Umbilical cord (tissue), 1 donor: ENCODE measurements at regions not wholly inside any gene's neighbourhood (a gene's known extent, or its start where the extent isn't known, plus 50 kb on each side); places are given as distances from the start of the nearest gene placed in this dataset.
A peak's percentile ranks its signal among the peaks of the same experiment; 100 is the strongest.
"Not testable (repeated sequence)": the region's sequence is repeated elsewhere in the genome, so short reads cannot be mapped to it uniquely, and the experiment has no call there.

ENCODE experiments used
- DNase-seq: peaks from one replicate; pipeline ENCODE4 v3.0.0-alpha.2; 2015; ENCODE audit warnings: low spot score

DNA sequence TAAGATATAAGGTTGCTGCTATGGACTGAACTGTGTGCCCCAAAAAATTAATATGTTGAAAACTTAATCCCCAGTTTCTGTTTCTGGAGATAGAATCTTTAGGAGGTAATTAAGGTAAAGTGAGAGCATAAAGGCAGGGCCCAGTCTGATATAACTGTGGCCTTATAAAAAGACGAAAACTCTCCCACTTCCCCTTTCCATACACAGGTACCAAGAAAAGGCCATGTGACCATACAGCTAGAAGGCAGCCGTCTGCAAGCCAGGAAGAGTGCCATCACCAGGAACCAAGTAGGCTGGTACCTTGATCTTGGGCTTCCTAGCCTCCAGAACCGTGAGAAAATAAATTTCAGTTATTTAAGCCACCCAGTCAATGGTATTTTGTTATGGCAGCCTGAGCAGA is 550.3 kb downstream of the SMARCA1 start:
- no peak for DNase-seq

DNA sequence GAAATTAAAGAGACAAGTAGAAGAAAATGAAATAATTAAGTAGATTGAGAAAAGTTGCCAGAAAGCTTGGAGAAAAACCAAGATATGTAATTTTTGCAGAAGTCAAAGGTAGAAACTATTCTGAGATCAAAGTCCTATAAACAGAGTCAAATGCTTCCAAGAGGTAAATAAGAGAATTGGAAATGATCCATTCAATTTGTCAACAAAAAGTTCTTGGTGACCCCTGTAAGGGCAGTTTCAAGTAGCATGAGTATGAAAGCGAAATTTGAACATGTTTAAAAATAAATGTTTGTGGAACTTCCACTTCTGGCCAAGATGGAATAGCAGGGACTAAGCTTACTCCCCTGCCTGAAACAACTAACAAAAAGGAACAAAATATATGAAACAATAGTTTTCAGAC is 562.0 kb downstream of the SMARCA1 start:
- no peak for DNase-seq

GRCh38 chrX:128954697-128955096 is 568.6 kb downstream of the SMARCA1 start:
- not testable (repeated sequence) for DNase-seq

DNA sequence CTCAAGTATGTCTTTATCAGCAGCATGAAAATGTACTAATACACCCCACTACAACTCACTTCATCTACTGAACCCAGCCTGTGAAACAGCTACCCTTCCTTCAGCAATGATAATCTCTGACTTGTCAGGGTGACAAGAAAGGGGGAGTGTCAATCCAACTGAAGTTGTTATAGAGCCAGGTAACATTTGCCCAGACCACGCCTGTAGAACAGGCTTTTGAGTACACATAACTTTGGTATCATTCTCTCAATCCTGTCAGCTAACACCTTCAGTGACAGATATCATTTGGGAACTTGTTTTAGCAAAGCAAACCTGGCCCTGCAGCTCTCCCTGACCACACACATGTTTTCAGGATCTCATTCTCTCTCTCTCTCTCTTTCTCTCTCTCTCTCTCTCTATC is 592.2 kb downstream of the SMARCA1 start:
- no peak for DNase-seq

DNA sequence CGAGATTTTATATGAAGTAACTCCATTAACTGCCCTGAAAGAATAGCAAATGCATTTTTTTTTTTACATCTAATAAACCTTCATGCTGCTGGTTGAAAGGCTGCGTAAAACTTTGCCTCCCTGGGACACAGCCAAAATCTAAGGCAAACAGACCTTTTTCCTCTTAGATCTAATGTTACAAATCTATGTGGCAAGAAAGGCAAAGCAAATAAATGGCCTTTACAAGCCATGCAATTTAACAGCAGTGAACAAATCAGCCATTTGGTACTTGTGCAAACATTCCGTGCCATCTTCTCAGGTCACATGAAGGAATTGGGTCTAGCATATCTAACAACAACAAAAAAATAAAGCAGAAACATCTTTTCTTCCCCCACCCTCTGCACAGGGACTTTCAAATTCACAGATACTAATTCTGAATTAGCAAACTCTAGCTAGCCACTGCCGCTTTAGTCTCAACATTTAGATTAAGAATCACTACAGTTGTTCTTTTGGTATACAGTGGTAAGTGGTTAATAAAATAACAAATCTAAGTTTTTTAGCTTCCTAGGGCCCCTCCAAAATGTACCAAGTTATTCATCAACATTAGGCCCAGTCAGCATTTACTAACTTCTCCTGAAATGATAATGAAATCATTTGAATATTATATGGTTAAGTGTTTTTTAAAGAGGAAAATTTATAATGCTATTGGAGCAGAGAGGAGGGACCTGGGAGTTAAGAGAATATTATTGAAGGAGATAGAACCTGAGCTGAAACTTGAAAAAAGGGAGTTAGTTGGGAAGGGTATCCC is 593.8 kb downstream of the SMARCA1 start:
- DNase-seq: peak; percentile 8

- peak; percentile 7 for DNase-seq
These were observed 594.7 kb downstream of the SMARCA1 start for GRCh38 chrX:128928636-128929035.

DNA sequence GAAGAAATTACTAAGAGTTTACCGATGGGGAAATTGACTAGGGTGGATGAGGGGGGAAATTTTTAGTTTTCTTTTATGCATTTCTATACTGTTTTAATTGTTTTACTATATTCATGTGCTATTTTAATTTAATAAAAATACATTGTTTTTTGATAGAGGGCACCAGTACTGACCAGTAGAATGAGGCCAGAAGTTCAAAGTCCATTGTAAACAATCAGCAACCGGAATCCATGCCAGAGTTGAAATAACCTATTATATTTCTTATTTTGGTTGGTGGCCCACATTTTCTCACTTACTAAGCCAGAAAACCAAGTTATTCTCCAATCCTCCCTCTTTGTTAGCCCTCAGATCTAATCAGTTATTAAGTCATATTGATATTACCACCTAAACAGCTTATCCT is 595.9 kb downstream of the SMARCA1 start:
- no peak for DNase-seq

GRCh38 chrX:128906753-128907152 is 616.5 kb downstream of the SMARCA1 start:
- no peak for DNase-seq

DNA sequence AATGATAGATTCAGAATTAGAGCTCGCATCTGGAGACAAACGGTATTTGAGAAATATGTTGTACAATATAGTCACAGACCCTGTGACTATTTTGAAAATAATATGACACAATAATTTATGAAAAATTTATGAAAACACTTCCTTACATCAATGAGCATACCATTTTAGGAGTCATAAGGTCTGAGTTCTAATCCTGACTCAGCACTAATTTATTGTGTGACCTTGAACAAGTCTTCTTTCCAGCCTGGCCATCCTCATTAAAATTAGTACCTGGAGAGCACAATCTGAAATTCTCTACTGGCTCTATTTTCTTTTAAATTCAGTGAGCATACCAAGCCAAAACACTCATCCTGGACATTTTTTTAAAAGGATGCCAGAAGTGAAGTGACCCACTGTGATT is 622.3 kb downstream of the SMARCA1 start:
- no peak for DNase-seq

DNA sequence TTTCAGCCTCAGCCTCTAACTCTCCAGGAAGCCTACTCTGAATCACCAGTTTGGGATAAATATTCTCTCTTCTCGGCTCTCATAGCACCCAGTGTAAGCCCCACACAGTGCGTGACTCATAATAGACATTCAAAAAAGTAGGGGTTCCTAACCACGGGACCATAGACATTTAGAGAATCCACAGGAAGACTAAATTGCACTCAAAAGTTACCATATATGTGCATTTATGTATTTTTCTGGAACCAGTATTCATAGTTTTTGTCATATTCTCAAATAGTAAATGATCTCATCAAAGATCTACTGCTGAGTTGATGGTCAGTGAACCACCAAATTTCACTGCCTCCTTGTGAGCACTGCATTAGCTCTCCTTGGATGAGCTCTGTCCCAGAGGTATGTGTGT is 625.7 kb downstream of the SMARCA1 start:
- no peak for DNase-seq

DNA sequence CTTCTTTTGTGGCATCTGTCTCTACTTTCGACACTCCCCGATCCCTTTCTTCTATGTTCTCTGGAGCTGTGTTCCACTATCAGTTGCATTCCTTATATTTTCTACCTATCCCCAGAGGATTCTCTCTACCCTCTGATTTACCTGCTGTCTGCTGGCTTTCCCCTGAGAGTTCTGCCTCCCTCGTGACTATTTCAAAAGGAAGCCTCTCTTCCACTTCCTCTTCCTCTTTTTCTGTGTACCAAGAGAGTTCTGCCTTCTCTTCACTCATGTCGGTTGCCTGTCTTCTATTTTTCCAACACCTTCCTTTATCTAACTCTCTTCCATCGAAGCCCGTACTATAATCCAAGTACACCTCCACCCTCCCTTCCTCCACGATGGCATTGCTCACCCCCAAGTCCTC is 631.7 kb downstream of the SMARCA1 start:
- DNase-seq: no peak

GRCh38 chrX:128884430-128884829 is 638.9 kb downstream of the SMARCA1 start:
- no peak for DNase-seq

GRCh38 chrX:128883650-128884049 is 639.6 kb downstream of the SMARCA1 start:
- DNase-seq: no peak

DNA sequence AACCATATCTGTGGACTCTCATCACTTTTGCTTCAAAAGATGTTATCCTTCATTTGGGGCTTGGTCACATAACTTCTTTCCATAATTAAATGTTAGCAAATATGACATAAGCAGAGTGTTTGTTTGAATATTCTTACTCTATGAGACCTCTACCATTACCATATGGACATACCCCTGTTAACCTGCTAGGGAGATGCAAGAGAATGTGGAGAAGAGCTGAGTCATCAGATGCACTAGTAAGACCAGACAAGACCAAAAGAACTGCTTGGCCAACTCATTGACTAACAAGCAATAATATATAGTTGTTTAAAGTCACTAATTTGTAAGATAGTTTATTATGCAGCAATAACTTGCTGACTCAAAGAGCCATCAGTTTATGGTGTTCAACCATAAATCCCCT is 652.9 kb downstream of the SMARCA1 start:
- no peak for DNase-seq

GRCh38 chrX:128862557-128862956 is 660.7 kb downstream of the SMARCA1 start:
- no peak for DNase-seq

GRCh38 chrX:128848374-128848773 is 674.9 kb downstream of the SMARCA1 start:
- no peak for DNase-seq

DNA sequence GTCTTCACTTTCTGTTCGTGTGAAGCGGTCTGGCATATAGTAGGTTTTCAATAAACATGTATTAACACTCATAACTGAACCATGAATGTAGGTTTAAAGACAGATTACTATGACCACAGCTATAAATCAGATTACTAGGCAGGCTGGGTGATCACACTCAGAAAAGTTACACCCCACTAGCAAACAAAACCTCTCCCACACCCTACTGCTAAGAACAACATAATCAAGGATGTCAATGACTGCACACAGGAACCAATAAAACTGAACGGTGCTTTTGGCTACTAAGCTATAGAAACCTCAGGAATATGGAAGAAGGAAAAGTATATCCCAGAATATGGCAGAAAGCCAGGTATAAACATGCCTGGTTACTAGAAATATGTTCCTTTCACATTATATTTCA is 676.9 kb downstream of the SMARCA1 start:
- no peak for DNase-seq

- no peak for DNase-seq
These were observed 704.6 kb downstream of the SMARCA1 start for GRCh38 chrX:128818690-128819089.

DNA sequence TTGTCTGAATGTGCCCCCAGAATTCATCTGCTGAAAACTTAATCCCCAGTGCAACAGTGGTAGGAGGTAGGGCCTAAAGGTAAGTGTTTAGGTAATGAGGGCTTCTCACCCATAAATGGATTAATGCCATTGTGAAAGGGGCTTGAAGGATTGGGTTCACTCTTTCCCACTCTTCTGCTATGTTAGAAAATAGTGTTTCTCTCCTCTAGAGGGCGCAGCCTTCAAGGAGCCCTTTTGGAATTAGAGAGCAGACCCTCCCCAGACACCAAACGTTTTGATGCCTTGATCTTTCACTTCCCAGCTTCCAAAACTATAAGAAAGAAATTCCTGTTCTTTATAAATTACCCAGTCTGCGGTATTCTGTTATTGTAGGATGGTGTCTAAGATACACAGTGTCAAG is 706.4 kb downstream of the SMARCA1 start:
- no peak for DNase-seq

GRCh38 chrX:128807367-128807766 is 715.9 kb downstream of the SMARCA1 start:
- DNase-seq: no peak

DNA sequence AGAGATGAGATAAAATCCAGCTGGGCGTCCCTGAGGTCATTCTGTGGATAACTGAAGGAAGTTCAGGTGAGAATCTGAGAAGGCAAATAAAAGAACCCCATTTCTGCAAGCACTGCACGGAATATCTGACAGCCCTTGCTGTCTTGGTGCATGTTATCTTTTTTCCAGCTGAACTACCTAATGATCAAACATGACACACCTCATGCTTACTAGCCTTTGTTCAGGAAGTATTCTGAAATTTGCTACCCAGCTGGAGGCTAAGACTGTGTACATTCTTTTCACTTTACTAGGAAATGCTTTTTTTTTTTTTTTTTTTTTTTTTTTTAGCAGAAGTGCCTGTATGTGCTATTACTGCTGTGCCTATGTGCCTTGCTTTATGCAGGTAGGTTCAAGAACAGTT is 718.1 kb downstream of the SMARCA1 start:
- no peak for DNase-seq

GRCh38 chrX:128804828-128805227 is 718.5 kb downstream of the SMARCA1 start:
- no peak for DNase-seq

DNA sequence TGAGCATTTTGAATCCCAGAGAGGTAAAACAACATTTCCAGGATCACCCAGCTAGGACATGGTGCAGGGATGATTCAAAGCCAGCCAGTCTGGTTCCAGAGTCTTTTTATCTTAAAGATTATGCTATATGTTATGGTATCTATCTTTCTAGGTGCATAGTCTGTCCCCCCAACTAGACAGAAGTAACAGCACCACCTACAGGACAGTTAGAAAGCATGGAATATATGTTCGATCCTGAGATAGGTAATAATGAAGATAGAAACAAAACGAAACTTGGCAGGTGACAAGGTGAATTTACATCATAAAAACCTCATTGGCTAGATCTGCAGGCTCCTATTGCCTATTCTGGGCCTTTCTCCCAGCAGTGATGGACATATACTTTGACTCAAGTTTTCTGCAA is 723.2 kb downstream of the SMARCA1 start:
- DNase-seq: no peak

GRCh38 chrX:128783139-128783538 is 730.9 kb upstream of the ACTRT1 start:
- DNase-seq: not testable (repeated sequence)
